WTC11 (cell line): ENCODE measurements at regions not wholly inside any gene's neighbourhood (a gene's known extent, or its start where the extent isn't known, plus 50 kb on each side); places are given as distances from the start of the nearest gene placed in this dataset.
"Not testable (repeated sequence)": the region's sequence is repeated elsewhere in the genome, so short reads cannot be mapped to it uniquely, and the experiment has no call there.

Source experiments
- ATAC-seq: fragments of 200-7000 bp; cut with Tn5 transposase; 2 replicates; pipeline ENCODE4 v1.10.0; 2021; ENCODE audit warnings: mild to moderate bottlenecking, moderate library complexity
- CTCF ChIA-PET: fragments of 300-600 bp; sonication (Branson Sonifier 250); formaldehyde crosslinking; loops from one replicate; lab custom pipeline; 2021; ENCODE audit warnings: antibody characterized with exemption; lab: Charles Lee
- POLR2A ChIA-PET: fragments of 350-600 bp; sonication (Branson Sonifier 250); formaldehyde crosslinking; loops from one replicate; lab custom pipeline; 2021; ENCODE audit warnings: antibody characterized with exemption; lab: Charles Lee
- DNase-seq: peaks from one replicate; pipeline ENCODE4 v3.0.0; 2021; ENCODE audit warnings: low spot score
- H3K27ac Mint-ChIP-seq: 2 replicates; pipeline ENCODE4 v1.8.0; 2021; ENCODE audit warnings: mixed read lengths
- H3K27me3 Mint-ChIP-seq: 2 replicates; pipeline ENCODE4 v1.8.0; 2021; ENCODE audit warnings: low read depth, mild to moderate bottlenecking, moderate library complexity, mixed read lengths
- H3K36me3 Mint-ChIP-seq: 2 replicates; pipeline ENCODE4 v1.8.0; 2021; ENCODE audit warnings: mixed read lengths
- H3K4me1 Mint-ChIP-seq: 2 replicates; pipeline ENCODE4 v1.8.0; 2022; ENCODE audit warnings: mixed read lengths
- H3K4me3 Mint-ChIP-seq: 2 replicates; pipeline ENCODE4 v1.8.0; 2021; ENCODE audit warnings: mild to moderate bottlenecking, moderate library complexity, mixed read lengths
- H3K9me3 Mint-ChIP-seq: 2 replicates; pipeline ENCODE4 v1.8.0; 2021; ENCODE audit warnings: mixed read lengths
- ATF1 ChIP-seq: sonication (generic); formaldehyde crosslinking; IDR thresholded peaks from 2 replicates; pipeline ENCODE4 v1.8.1; 2023; ENCODE audit warnings: mild to moderate bottlenecking, moderate library complexity, missing genetic modification reagents
- ATF2 ChIP-seq: sonication (generic); formaldehyde crosslinking; IDR thresholded peaks from 2 replicates; pipeline ENCODE4 v1.8.1; 2022; ENCODE audit warnings: low read depth, missing genetic modification reagents, borderline replicate concordance
- CBFB ChIP-seq: sonication (generic); formaldehyde crosslinking; IDR thresholded peaks from 2 replicates; pipeline ENCODE4 v1.8.1; 2022; ENCODE audit warnings: mild to moderate bottlenecking, low read depth, missing genetic modification reagents
- FOXJ3 ChIP-seq: sonication (generic); formaldehyde crosslinking; IDR thresholded peaks from 2 replicates; pipeline ENCODE4 v1.9.0; 2021; ENCODE audit warnings: missing genetic modification reagents, mild to moderate bottlenecking, borderline replicate concordance
- IRF1 ChIP-seq: sonication (generic); formaldehyde crosslinking; IDR thresholded peaks from 2 replicates; pipeline ENCODE4 v1.8.0; 2023; ENCODE audit warnings: missing genetic modification reagents
- MLX ChIP-seq: sonication (generic); formaldehyde crosslinking; IDR thresholded peaks from 2 replicates; pipeline ENCODE4 v1.8.1; 2023; ENCODE audit warnings: mild to moderate bottlenecking, missing genetic modification reagents, moderate library complexity
- NR1H2 ChIP-seq: sonication (generic); formaldehyde crosslinking; IDR thresholded peaks from 2 replicates; pipeline ENCODE4 v1.9.0; 2021; ENCODE audit warnings: mild to moderate bottlenecking, moderate library complexity, missing genetic modification reagents
- SP1 ChIP-seq: sonication (generic); formaldehyde crosslinking; conservative IDR thresholded peaks from 2 replicates; pipeline ENCODE4 v1.8.1; 2022; ENCODE audit warnings: missing genetic modification reagents
- TCF7 ChIP-seq: sonication (generic); formaldehyde crosslinking; IDR thresholded peaks from 2 replicates; pipeline ENCODE4 v1.8.0; 2022; ENCODE audit warnings: mild to moderate bottlenecking, low read depth, missing genetic modification reagents, moderate library complexity
- ZBTB21 ChIP-seq: sonication (generic); formaldehyde crosslinking; IDR thresholded peaks from 2 replicates; pipeline ENCODE4 v1.8.1; 2023; ENCODE audit warnings: mild to moderate bottlenecking, missing genetic modification reagents, borderline replicate concordance
- ZNF263 ChIP-seq: sonication (generic); formaldehyde crosslinking; IDR thresholded peaks from 2 replicates; pipeline ENCODE4 v1.8.1; 2022; ENCODE audit warnings: low read depth, mild to moderate bottlenecking, moderate library complexity, missing genetic modification reagents
- TF ChIP-seq, protein P1 (sequence below): fragments of 250-450 bp; sonication (Bioruptor Pico); IDR thresholded peaks from 2 replicates; pipeline ENCODE4 v1.8.0; 2021; ENCODE audit warnings: mild to moderate bottlenecking
- TF ChIP-seq, protein P2 (sequence below): sonication (generic); formaldehyde crosslinking; IDR thresholded peaks from 2 replicates; pipeline ENCODE4 v1.8.1; 2022; ENCODE audit warnings: missing genetic modification reagents, borderline replicate concordance
- TF ChIP-seq, protein P3 (sequence below): sonication (generic); formaldehyde crosslinking; IDR thresholded peaks from 2 replicates; pipeline ENCODE4 v1.8.1; 2023; ENCODE audit warnings: mild to moderate bottlenecking, missing genetic modification reagents

- TF ChIP-seq, protein P1, sequence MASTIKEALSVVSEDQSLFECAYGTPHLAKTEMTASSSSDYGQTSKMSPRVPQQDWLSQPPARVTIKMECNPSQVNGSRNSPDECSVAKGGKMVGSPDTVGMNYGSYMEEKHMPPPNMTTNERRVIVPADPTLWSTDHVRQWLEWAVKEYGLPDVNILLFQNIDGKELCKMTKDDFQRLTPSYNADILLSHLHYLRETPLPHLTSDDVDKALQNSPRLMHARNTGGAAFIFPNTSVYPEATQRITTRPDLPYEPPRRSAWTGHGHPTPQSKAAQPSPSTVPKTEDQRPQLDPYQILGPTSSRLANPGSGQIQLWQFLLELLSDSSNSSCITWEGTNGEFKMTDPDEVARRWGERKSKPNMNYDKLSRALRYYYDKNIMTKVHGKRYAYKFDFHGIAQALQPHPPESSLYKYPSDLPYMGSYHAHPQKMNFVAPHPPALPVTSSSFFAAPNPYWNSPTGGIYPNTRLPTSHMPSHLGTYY = no peak
- TF ChIP-seq IRF1 (CRISPR knock-in tag) = no peak
- TF ChIP-seq FOXJ3 = no peak
Observed at GRCh38 chr5:136816327-136816726, 451.0 kb upstream of the TRPC7 start (continued).

DNA sequence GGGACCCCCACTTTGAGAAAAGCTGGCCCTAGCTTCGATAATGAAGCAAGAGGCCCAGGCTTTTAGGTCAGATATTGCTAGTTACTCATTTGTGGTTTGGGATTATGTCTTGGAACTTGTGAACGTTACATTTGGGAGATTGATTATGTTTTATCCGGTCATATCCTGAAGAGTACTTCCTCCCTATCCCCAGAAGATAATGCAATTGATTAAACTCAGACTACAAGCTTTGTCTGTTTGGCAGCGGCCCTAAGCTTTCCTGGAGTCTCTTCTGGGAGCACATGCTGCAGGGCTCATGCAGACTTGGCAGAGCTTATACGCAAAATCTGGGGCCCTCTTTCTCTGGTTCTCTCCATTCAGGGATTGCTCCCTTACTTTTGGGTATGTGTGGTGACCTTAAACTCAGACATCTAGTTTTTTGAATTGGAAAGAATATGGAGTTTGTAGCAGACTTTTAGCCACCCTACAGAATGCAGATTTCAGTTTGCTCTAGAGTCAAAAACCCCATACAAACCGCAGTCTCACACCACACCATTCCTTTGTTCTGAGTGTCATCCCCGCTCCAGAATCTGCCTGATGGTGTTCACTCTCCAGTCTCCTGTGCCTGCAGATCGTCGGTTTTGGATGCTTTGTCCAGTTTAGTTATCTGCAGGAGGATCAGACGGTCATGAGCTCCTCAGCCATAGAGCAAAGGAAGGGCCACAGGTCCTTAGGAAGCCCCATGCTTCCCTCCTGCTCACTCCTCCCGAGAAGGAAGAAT is 449.5 kb upstream of the TRPC7 start:
- Mint-ChIP-seq H3K36me3 (no peaks in the 10 kb centered on the region; the same call in 1 of the 2 replicates), H3K27ac (no peak overlapping the region), H3K4me3 (no peak overlapping the region), H3K4me1 (no peaks in the 10 kb centered on the region), H3K9me3 (peaks cover 4% of the 10 kb centered on the region; the same call in 1 of the 2 replicates), H3K27me3 (no peaks in the 10 kb centered on the region)
- no peak for DNase-seq
- ATAC-seq = no peak
- ChIA-PET CTCF (interaction anchor here (0.5 to 1.2 kb wide), 3 partner anchors 260 to 505 kb away, joined by 3 read pairs; partner anchors contain the start of gene TRPC7), POLR2A (interaction anchor here (0.7 kb wide), 1 partner anchor 92 kb away, joined by 3 read pairs; no protein-coding TSS in a partner anchor)
- TF ChIP-seq, protein P2, sequence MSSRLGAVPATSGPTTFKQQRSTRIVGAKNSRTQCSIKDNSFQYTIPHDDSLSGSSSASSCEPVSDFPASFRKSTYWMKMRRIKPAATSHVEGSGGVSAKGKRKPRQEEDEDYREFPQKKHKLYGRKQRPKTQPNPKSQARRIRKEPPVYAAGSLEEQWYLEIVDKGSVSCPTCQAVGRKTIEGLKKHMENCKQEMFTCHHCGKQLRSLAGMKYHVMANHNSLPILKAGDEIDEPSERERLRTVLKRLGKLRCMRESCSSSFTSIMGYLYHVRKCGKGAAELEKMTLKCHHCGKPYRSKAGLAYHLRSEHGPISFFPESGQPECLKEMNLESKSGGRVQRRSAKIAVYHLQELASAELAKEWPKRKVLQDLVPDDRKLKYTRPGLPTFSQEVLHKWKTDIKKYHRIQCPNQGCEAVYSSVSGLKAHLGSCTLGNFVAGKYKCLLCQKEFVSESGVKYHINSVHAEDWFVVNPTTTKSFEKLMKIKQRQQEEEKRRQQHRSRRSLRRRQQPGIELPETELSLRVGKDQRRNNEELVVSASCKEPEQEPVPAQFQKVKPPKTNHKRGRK (CRISPR knock-in tag) = no peak
- no peak for TF ChIP-seq ATF2 (CRISPR knock-in tag)
- TF ChIP-seq MLX (CRISPR knock-in tag) = no peak
- no peak for TF ChIP-seq ATF1 (CRISPR knock-in tag)
- no peak for TF ChIP-seq ZNF263
- no peak for TF ChIP-seq ZBTB21 (CRISPR knock-in tag)

GRCh38 chr5:136812270-136812669 is 446.9 kb upstream of the TRPC7 start:
- POLR2A ChIA-PET, H3K9me3 Mint-ChIP-seq, DNase-seq, H3K36me3 Mint-ChIP-seq, CTCF ChIA-PET, H3K4me1 Mint-ChIP-seq, ATAC-seq, H3K27ac Mint-ChIP-seq, H3K27me3 Mint-ChIP-seq, H3K4me3 Mint-ChIP-seq: not testable (repeated sequence)

GRCh38 chr5:136811551-136811950 is 446.2 kb upstream of the TRPC7 start:
- POLR2A ChIA-PET = no interaction called here
- TF ChIP-seq TCF7 (no peak), SP1 (CRISPR knock-in tag) (no peak), MLX (CRISPR knock-in tag) (no peak), CBFB (no peak), NR1H2 (no peak)
- TF ChIP-seq, protein P3, sequence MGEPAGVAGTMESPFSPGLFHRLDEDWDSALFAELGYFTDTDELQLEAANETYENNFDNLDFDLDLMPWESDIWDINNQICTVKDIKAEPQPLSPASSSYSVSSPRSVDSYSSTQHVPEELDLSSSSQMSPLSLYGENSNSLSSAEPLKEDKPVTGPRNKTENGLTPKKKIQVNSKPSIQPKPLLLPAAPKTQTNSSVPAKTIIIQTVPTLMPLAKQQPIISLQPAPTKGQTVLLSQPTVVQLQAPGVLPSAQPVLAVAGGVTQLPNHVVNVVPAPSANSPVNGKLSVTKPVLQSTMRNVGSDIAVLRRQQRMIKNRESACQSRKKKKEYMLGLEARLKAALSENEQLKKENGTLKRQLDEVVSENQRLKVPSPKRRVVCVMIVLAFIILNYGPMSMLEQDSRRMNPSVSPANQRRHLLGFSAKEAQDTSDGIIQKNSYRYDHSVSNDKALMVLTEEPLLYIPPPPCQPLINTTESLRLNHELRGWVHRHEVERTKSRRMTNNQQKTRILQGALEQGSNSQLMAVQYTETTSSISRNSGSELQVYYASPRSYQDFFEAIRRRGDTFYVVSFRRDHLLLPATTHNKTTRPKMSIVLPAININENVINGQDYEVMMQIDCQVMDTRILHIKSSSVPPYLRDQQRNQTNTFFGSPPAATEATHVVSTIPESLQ (CRISPR knock-in tag) = no peak
- TF ChIP-seq, all 79 proteins: peak for 0
- H3K9me3 Mint-ChIP-seq = peaks cover 4% of the 10 kb centered on the region; the same call in 1 of the 2 replicates
- H3K27me3 Mint-ChIP-seq = no peaks in the 10 kb centered on the region
- ATAC-seq = no peak
- no peak overlapping the region for H3K27ac Mint-ChIP-seq
- no peaks in the 10 kb centered on the region for H3K4me1 Mint-ChIP-seq
- no peaks in the 10 kb centered on the region; the same call in 1 of the 2 replicates for H3K36me3 Mint-ChIP-seq
- CTCF ChIA-PET = interaction anchor here (0.7 to 1.5 kb wide), 2 partner anchors 447 to 849 kb away, joined by 3 read pairs; no protein-coding TSS in a partner anchor
- no peak overlapping the region for H3K4me3 Mint-ChIP-seq
- DNase-seq = no peak
